ENCODE measurements at regions not wholly inside any gene's neighbourhood (a gene's known extent, or its start where the extent isn't known, plus 50 kb on each side); places are given as distances from the start of the nearest gene placed in this dataset.
"Not testable (repeated sequence)": the region's sequence is repeated elsewhere in the genome, so short reads cannot be mapped to it uniquely, and the experiment has no call there.

DNA sequence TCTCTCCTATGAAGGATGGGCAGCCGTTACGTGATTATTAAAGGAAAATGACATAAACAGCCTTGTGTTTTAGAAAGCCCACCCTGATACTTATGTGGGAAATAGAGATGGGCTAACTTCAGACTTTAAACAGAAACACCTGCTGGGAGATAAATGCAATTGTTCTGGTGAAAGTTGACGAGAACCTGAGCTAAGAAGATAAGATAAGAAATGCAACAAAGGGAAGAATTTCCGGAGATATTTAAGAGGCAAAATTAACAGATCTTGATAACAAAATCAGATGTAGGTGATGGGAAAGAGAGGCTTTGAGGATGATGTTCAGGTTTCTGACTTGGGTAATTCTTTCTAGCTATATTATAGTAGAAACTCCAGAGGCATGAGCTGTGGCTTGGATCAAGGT, 102.7 kb upstream of the SLC7A11 start:
- Mint-ChIP-seq H3K9me3 (peaks cover 10% of the 10 kb centered on the region), H3K4me3 (no peak overlapping the region), H3K36me3 (no peaks in the 10 kb centered on the region), H3K27me3 (no peaks in the 10 kb centered on the region), H3K27ac (no peak overlapping the region), H3K4me1 (ENCODE audit: unreplicated experiment) (no peaks in the 10 kb centered on the region)
- TF ChIP-seq CTCF (conservative IDR thresholded peaks at IDR 0.05): no peak
- no peak for DNase-seq (ENCODE audit: extremely low spot score, unreplicated experiment)

- peaks cover 10% of the 10 kb centered on the region for H3K9me3 Mint-ChIP-seq
- no peaks in the 10 kb centered on the region for H3K36me3 Mint-ChIP-seq
- no peaks in the 10 kb centered on the region for H3K4me1 Mint-ChIP-seq (ENCODE audit: unreplicated experiment)
- no peak for TF ChIP-seq CTCF (conservative IDR thresholded peaks at IDR 0.05)
- DNase-seq (ENCODE audit: extremely low spot score, unreplicated experiment): no peak
- no peaks in the 10 kb centered on the region for H3K27me3 Mint-ChIP-seq
- no peak overlapping the region for H3K4me3 Mint-ChIP-seq
- H3K27ac Mint-ChIP-seq: no peak overlapping the region
Measured at GRCh38 chr4:138344054-138344453, 101.9 kb upstream of the SLC7A11 start.

DNA sequence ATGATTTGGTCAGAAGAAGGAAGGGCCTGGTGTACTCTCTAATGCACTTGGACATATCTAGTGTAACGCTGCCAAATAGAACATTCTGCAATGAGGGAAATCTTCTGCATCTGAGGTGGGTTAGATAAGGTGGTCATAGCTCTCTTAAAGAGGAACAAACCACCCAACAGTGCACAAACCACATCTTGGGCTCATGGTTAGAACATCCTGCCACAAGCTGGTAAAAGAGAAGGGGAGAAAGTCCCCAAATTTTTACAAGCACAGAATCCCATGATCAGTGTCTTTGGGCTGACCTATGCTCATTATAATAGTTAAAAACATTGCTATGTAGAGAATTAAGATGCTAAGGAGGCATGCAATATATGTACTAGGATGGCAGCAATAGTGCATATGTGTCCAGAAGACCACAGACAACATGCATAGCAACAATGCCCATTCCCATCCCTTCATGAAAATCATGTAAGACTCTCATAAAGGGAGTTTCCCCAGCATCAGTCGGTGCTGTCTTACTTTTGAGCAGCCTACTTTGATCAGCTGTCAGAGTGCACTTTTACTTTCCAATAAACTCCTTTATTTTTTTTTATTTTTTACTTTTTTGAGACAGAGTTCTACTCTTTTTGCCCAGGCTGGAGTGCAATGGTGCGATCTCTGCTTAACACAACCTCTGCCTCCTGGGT, 99.7 kb upstream of the SLC7A11 start:
- no peak overlapping the region for H3K27ac Mint-ChIP-seq
- no peaks in the 10 kb centered on the region for H3K4me1 Mint-ChIP-seq (ENCODE audit: unreplicated experiment)
- H3K9me3 Mint-ChIP-seq: peaks cover 10% of the 10 kb centered on the region
- no peaks in the 10 kb centered on the region for H3K36me3 Mint-ChIP-seq
- no peak for DNase-seq (ENCODE audit: extremely low spot score, unreplicated experiment)
- no peak for TF ChIP-seq CTCF (conservative IDR thresholded peaks at IDR 0.05)
- H3K27me3 Mint-ChIP-seq: no peaks in the 10 kb centered on the region
- H3K4me3 Mint-ChIP-seq: no peak overlapping the region

DNA sequence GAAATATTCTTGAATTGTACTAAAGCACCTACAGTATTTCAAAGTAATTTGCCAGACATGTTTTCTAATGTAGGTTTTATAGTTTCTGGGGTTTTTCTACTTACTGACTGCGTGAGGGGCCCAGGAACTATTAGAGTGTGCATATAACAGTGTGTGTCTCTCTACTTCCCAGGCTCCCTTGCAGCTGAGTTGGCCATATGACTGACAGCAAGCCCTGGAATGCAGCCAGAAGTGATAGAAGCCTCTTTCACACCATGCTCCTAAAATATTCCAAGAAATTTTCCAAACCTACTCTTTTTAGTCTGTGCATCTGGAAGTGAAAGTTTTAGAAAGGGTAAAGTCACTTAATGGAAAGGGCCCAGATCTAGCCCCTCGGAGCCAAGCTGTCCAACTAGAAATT, 96.7 kb upstream of the SLC7A11 start:
- no peak for DNase-seq (ENCODE audit: extremely low spot score, unreplicated experiment)
- no peak overlapping the region for H3K27ac Mint-ChIP-seq
- H3K4me3 Mint-ChIP-seq: no peak overlapping the region
- peaks cover 6% of the 10 kb centered on the region for H3K4me1 Mint-ChIP-seq (ENCODE audit: unreplicated experiment)
- no peaks in the 10 kb centered on the region for H3K36me3 Mint-ChIP-seq
- H3K9me3 Mint-ChIP-seq: no peaks in the 10 kb centered on the region
- TF ChIP-seq CTCF (conservative IDR thresholded peaks at IDR 0.05): no peak
- no peaks in the 10 kb centered on the region for H3K27me3 Mint-ChIP-seq

GRCh38 chr4:138338222-138338621, 96.1 kb upstream of the SLC7A11 start:
- DNase-seq (ENCODE audit: extremely low spot score, unreplicated experiment); H3K4me1 Mint-ChIP-seq (ENCODE audit: unreplicated experiment); H3K4me3 Mint-ChIP-seq; H3K9me3 Mint-ChIP-seq; H3K27me3 Mint-ChIP-seq; H3K27ac Mint-ChIP-seq; H3K36me3 Mint-ChIP-seq: not testable (repeated sequence)

- Mint-ChIP-seq H3K27ac (no peak overlapping the region), H3K4me3 (no peak overlapping the region), H3K27me3 (no peaks in the 10 kb centered on the region), H3K36me3 (no peaks in the 10 kb centered on the region), H3K4me1 (ENCODE audit: unreplicated experiment) (peaks cover 13% of the 10 kb centered on the region), H3K9me3 (peaks cover 12% of the 10 kb centered on the region)
- no peak for DNase-seq (ENCODE audit: extremely low spot score, unreplicated experiment)
- no peak for TF ChIP-seq CTCF (conservative IDR thresholded peaks at IDR 0.05)
Measured at GRCh38 chr4:138334346-138335016, 92.3 kb upstream of the SLC7A11 start.

- not testable (repeated sequence) for H3K4me3 Mint-ChIP-seq; DNase-seq (ENCODE audit: extremely low spot score, unreplicated experiment); H3K27me3 Mint-ChIP-seq; H3K36me3 Mint-ChIP-seq; H3K27ac Mint-ChIP-seq
- H3K4me1 Mint-ChIP-seq (ENCODE audit: unreplicated experiment): peaks cover 17% of the 10 kb centered on the region
- peaks cover 12% of the 10 kb centered on the region for H3K9me3 Mint-ChIP-seq
Measured at GRCh38 chr4:138332415-138332814, 90.3 kb upstream of the SLC7A11 start.

Data from type B pancreatic cell (in vitro differentiated cells).